A172 (cell line): ENCODE measurements at regions not wholly inside any gene's neighbourhood (a gene's known extent, or its start where the extent isn't known, plus 50 kb on each side); places are given as distances from the start of the nearest gene placed in this dataset.
A peak's percentile ranks its signal among the peaks of the same experiment; 100 is the strongest.

ENCODE experiments used
- DNase-seq: peaks from one replicate; pipeline ENCODE4 v3.0.0-alpha.2; 2015; ENCODE audit warnings: low spot score

GRCh38 chr2:236949089-236949905, 136.4 kb upstream of the COPS8 start:
- DNase-seq, result no peak

DNA sequence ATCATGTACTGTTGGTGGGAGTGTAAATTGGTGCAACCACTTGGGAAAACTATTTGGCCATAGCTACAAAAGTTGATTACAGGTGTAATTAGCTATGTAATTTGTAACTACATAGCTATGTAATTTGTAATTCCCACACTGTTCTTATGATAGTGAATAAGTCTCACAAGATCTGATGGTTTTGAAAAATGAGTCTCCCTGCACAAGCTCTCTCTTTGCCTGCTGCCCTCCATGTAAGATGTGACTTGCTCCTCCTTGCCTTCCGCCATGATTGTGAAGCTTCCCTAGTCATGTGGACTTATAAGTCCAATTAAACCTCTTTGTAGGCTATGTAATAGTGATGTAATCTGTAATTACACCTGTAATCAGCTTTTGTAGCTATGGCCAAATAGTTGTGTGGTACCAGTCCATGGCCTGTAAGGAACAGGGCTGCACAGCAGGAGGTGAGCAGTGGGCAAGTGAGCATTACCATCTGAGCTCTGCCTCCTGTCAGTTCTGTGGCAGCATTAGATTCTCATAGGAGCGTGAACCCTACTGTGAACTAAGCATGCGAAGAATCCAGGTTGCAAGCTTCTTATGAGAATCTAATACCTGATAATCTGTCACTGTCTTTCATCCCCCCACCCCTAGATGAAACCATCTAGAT, 133.7 kb upstream of the COPS8 start:
- no peak for DNase-seq

DNA sequence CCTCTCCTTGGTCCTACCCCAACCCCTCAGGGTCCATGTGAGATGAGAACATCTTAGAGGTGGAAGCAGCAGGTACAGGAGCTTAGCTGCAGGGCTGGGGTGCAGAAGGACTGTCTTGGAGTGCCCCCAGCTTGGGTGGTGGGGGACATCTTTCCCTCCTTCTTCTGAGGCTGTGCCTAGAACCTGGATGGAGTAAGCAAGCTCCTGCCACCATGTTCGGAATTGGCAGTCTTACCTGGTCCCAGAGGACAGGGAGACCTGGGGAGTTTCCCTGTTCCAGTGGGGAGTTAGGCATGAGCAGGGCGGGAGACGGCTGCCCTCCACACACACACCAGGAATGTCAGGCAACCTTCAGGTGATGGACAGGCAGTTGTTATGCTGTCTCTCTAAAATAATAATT, 131.0 kb upstream of the COPS8 start:
- DNase-seq, result no peak

GRCh38 chr2:236955521-236956030, 130.1 kb upstream of the COPS8 start:
- DNase-seq, result peak; percentile 13

GRCh38 chr2:236956031-236956618, 129.6 kb upstream of the COPS8 start:
- no peak for DNase-seq

DNA sequence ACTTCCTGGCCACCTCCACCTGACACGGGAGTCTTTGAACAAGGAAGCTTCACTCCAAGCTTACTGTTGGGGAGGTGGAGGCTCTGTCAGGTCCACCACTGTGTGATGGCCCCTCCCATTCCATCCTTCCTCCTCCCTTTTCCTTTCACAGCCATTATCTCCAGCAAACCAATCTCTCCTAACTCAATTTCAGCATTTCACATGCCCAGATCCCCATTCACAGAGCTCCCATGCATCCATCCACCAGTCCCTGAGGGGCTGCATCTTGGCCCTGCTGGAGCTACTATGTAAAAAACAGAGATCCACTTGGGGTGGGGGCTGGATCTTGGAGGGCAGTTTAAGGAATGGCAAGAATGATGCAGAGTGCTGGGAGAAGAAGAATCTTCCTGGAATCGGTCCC, 129.0 kb upstream of the COPS8 start:
- no peak for DNase-seq

- DNase-seq, result no peak
Observed at GRCh38 chr2:236959036-236959435, 126.7 kb upstream of the COPS8 start.

- DNase-seq, result no peak
Observed at GRCh38 chr2:236959876-236960275, 125.8 kb upstream of the COPS8 start.

DNA sequence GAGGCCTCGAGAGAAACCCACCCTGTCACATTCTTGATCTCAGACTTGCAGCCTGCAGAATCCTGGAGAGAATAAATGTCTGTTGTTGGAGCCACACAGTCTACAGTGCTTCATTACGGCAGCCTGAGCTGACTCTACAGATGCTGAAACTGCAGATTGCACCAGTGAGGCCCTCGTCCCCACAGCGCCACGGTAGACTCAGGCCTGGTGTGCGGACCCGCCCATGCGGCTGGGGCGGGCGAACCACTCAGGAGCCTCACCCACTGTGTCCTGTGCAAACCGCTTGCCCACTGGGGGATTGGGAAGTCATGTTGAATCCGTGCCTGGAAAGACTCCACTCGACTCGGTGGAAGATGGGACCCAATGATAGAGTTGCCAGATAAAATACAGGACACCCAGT, 125.2 kb upstream of the COPS8 start:
- DNase-seq, result no peak

GRCh38 chr2:236962816-236963215, 122.9 kb upstream of the COPS8 start:
- no peak for DNase-seq

DNA sequence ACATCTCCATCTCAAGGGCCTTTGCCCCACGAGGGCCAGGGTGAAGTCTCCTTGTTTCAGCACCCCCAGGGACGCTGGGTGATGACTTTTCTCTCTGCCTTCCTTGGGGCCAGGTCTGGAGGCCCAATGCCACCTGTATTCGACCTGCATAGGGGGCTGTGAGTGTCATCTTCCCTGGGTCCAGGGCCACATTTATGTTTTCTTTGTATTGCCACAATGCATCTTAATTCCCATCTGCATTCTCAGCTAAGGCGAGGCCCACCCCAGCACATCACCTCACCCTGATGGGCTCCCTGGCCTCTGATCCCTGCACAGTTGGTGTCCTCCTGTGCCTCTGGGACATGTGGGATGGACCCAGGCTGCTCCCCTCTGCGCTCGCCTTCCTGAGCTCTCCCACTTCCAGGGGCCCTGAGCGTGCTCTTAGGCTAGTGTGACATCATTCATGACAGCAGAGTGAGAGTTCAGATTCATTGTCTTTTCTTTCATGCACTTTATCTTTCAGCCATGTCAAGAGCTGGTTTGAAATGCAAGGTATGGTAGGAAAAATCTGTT, 122.0 kb upstream of the COPS8 start:
- no peak for DNase-seq

GRCh38 chr2:236964291-236964690, 121.4 kb upstream of the COPS8 start:
- DNase-seq, result no peak

DNA sequence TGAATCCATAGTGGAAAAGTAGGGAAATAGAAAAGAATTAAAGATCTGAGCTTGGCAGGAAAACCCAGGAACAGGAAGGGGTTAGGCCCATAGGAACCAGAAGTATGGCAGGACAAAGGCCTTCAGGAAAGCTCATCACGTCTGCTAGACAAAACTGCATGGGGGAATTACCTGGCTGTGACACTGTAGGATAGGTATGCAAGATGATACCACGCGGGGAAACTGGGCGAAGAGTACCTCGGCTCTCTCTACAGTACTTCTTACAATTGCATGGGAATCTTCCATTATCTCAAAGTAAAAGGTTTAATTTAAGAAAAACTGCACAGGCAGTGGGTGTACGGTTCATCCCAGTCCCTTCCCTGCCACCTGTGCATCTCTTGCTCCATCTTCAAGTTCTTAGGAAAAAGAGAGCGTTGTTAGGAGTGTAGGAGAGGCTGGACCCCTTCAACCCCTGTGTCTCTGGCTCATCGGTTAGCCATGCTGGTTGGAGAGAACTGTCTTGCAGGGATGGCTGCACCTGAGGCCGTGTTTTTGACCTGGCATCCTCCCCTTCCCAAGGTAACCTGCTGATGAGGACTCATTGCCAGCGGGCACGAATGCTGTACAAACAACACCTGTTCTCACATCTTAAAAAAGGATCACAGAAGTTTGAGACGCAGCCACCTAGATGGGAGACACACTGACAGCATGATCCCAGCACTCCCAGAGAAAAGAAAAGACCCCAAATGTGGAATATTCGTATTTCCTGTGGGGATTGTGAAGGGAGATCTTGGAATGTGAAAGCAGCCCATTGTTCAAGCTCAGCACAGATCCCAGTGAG, 120.5 kb upstream of the COPS8 start:
- DNase-seq, result no peak

DNA sequence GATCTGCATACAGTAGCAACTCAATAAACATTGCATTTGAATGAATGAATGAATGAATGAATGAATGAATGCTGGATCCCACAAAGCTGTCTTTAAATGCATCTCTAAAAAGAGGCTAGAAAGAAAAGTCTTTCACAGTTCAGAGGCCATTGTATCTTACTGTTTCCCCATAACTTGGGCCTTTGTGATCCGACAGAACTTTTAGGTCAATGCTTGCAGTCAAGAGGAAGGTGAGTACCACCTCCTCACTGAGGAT, 119.9 kb upstream of the COPS8 start:
- DNase-seq, result no peak

- no peak for DNase-seq
Observed at GRCh38 chr2:236967499-236967783, 118.2 kb upstream of the COPS8 start.

- no peak for DNase-seq
Observed at GRCh38 chr2:236968101-236968879, 117.4 kb upstream of the COPS8 start.

GRCh38 chr2:236968880-236969534, 116.7 kb upstream of the COPS8 start:
- DNase-seq, result no peak

DNA sequence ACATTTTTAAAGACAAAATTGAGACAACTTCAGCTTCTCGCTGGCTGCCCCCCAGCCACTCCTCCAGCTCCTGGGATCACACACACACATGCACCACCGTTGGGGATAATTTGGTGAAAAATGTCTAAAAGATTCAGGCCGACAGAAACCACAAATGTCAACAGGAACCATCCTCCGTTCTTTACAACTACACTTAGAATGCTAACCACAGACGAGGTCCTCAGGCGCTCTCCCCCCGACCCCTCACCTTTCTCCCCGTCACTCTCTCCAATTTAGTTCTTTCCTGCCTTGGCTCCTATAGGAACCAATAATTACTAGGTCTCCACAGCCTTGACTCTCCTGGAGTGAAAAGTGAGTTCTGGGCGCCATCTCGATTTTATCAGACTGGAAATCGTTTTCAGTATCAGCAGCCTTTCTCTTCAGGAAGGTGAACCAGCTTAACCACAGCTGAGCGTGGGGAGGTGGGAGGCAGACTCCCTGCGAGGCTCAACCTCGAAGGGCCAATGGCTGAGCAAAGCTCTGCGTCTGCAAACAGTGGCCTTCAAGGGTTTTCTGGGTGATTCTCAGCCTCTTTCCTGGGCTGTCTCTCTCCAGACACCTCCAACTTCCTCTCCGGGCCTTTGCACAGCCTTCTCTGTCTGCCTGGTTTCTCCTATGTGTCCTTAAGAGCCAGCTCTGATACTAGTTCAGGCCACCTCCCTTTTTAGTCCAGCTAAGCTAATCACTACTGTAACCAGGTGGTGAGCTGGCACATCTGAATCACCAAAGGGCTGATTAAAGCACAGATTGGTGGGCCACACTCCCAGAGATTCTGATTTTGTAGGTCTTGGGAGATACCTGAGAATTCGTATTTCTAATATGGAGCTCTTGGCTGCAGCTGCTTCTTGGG, 115.7 kb upstream of the COPS8 start:
- no peak for DNase-seq

DNA sequence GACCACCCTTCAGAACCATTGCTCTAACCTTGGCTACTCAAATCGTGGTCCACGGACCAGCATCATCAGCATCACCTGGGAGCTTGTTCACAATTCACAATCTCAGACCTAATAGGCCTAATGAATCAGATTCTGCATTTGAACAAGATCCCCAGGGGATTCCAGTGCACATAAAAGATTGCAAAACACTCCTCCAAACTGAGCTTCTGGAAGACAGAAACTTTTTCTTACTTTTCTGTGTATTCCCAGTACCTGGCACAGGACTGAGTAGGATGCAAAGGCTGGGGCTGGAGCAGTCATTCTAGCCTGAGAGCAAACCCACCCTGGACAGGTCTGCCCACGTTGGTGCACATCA, 115.1 kb upstream of the COPS8 start:
- no peak for DNase-seq
